ENCODE measurements at regions not wholly inside any gene's neighbourhood (a gene's known extent, or its start where the extent isn't known, plus 50 kb on each side); places are given as distances from the start of the nearest gene placed in this dataset.

DNA sequence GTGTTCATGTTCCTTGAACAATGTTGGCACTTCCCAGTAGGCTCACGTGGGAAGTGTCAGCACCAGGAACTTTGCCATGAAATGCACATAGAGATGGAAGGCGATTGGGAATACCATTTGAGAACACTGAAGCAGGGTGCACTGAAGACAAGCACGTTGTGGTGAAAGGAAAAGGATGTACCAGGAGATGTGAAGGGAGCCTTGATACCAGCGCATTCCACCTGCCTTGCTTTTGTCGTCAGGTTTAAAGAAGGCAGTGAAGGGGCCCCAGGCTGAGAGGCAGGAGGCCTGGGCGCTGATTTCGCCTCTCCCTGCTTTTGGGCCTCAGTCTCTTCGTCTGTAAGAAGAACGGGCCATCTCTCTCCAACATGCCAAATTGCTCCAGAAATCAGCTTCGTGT, 194.5 kb upstream of the HES1 start:
- no peak for DNase-seq (ENCODE audit: low read depth)
- no peak overlapping the region for H3K4me3 ChIP-seq (ENCODE audit: low read length)
- TF ChIP-seq CTCF (conservative IDR thresholded peaks at IDR 0.05; ENCODE audit: low read depth, low read length), result no peak

DNA sequence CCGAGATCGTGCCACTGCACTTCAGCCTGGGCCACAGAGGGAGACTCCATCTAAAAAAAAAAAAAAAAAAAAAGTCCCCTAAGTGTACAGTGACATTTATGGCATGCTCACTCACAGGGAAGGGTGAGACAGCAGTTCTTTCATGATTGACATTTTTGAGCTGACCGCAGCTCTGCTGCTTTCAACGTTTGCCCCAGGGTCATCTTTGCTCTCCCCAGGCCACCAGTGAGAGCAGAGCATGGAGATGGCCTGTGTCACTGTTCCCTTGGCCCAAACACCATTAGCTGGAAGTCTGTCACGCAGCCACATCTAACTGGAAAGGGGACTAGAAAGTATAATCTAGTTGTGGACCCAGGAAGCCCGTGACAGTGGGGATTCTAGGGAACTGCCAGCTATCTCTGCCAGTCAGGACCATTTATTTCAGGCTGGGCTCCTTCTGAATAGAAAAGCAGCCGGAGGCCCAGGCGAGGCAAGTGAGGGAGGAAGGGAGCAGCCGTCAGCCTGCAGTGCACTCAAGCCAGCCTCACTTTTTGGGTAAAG, 193.4 kb upstream of the HES1 start:
- no peak for DNase-seq (ENCODE audit: low read depth)
- TF ChIP-seq CTCF (conservative IDR thresholded peaks at IDR 0.05; ENCODE audit: low read depth, low read length), result no peak

GRCh38 chr3:193943200-193943599, 192.7 kb upstream of the HES1 start:
- no peak overlapping the region for H3K4me3 ChIP-seq (ENCODE audit: low read length)
- DNase-seq (ENCODE audit: low read depth), result no peak

More for the DNA sequence above, 193.4 kb upstream of the HES1 start:
- no peak overlapping the region for H3K4me3 ChIP-seq (ENCODE audit: low read length)

DNA sequence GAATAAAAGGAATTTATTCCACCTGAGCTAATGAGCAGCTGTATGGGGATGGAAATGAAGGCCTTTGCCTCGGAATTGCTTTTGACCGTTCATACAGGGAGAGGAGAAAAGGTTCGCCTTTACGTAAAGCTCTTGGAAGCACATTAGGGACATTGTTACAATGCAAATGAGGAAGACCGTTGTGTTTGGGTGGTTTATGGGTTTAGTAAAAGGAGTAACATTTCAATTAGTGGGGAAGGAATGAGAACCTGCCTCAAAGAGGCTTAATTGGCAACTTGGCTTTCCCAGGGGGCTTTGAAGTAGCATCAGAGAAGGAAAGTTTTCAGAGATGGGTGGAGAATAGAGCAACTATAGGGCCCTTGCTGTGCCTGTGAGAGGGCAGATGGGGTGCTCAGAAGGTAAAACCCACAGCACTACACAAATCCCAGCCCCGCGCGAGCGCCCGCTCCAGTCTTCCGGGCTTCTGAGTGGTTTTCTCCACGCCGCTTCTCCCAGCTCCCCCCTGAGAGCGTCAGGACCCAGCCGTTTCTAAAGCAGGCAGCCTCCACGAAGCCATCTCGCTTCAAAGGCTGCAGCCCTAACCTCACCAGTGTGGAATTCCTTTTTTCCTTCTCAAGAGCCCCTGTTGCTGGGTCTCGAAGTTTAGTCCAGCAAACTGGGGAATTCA, 192.0 kb upstream of the HES1 start:
- no peak for TF ChIP-seq CTCF (conservative IDR thresholded peaks at IDR 0.05; ENCODE audit: low read depth, low read length)
- H3K4me3 ChIP-seq (ENCODE audit: low read length), result no peak overlapping the region
- no peak for DNase-seq (ENCODE audit: low read depth)

More at GRCh38 chr3:193943200-193943599, 192.7 kb upstream of the HES1 start:
- no peak for TF ChIP-seq CTCF (conservative IDR thresholded peaks at IDR 0.05; ENCODE audit: low read depth, low read length)

- H3K4me3 ChIP-seq (ENCODE audit: low read length), result no peak overlapping the region
- DNase-seq (ENCODE audit: low read depth), result no peak
- TF ChIP-seq CTCF (conservative IDR thresholded peaks at IDR 0.05; ENCODE audit: low read depth, low read length), result no peak
Observed at GRCh38 chr3:193944518-193944884, 191.4 kb upstream of the HES1 start.

DNA sequence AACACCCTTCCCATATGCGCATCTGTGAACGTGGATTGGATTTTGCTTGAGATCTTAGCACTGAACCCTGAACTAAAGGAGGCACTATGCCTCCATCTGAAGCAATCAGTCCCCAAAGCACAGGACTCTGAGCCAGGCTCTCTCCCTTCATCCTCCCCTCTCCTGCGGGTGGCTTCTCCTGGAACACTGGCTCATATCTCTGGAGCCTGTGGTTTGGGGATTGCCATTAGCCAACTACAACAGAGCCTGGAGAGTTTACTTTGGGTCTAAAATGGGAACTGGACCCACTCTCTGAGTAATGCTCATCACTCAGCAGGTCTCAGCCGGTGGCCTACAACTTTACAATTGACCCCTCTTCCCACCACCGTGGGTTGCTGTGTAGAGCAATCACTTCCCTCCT, 190.8 kb upstream of the HES1 start:
- TF ChIP-seq CTCF (conservative IDR thresholded peaks at IDR 0.05; ENCODE audit: low read depth, low read length), result no peak
- H3K4me3 ChIP-seq (ENCODE audit: low read length), result no peak overlapping the region
- no peak for DNase-seq (ENCODE audit: low read depth)

DNA sequence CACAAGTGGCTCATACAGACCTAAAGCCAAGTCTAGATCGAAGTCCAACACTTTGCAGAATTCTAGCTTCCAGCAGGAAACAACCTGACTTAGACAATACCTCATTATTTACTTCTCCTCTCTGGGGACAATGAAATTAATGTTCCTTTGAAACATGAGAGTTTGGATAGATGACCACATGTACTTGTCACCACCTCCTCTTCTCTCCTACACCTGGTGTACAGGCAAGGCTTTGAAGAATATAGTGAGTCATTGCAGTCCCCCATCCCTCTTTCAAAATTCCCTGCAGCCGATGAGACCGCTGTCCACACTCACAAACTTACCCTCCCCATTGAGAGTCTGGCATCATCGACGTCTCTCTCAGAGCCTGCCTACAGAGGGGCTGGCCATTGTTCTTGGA, 189.0 kb upstream of the HES1 start:
- TF ChIP-seq CTCF (conservative IDR thresholded peaks at IDR 0.05; ENCODE audit: low read depth, low read length), result no peak
- DNase-seq (ENCODE audit: low read depth), result no peak
- no peak overlapping the region for H3K4me3 ChIP-seq (ENCODE audit: low read length)
